ENCODE measurements at regions not wholly inside any gene's neighbourhood (a gene's known extent, or its start where the extent isn't known, plus 50 kb on each side); places are given as distances from the start of the nearest gene placed in this dataset.
A peak's percentile ranks its signal among the peaks of the same experiment; 100 is the strongest.

DNA sequence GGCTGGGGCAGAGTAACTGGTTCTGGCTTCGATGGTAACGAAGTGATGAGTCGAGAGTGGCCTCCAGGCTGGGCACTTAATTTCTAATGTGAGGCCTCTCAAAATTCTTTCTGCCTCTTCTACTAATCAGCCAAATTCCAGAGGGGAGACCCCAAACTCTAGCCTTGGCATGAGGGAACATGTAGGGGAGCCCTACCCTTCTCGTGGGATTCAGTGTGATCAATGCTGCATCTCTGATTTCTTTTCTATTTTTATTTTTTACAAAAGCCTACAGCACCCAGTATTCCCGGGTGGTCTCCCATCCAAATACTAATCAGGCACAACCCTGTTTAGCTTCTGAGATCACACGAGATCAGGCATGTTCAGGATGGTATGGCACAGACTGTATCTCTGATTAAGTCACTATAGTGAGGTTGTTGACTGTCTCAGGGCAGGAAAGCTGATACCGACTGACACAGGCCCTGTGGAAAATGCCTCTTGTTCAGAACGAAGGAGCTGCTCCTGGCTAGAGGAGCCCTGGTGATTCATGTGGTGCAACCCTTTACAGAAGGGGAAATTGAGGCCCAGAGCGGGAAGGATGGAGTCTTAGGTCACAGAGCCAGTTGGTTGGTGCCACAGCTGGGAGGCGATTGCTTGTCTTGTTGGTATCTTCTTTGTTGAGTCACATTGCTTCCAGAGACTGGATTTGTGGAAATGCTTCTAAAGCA, 126.3 kb upstream of the HS6ST1 start (continued):
- TF ChIP-seq GTF2E2 (tag; IDR thresholded peaks at IDR 0.05) = no peak

DNA sequence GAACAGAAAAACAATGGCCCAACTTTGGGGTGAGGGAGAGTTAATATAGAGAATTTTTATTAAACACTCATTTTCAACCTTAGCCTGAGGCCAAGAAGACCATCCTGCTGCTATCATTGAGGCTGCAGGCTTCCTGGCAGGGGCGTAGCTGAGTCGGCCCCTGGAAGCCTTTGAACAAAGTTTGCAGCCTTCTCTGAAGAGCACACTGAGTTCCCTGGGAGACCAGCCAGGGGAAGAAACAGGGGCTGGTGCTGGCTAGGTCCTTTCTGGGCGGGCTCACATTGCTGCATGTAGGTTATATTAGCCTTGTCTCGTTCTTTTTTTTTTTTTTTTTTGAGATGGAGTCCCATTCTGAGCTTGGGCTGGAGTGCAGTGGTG, 126.8 kb upstream of the HS6ST1 start:
- whole genome bisulfite sequencing (ENCODE audit: insufficient coverage, low coverage, missing lambda C conversion rate) = 28% methylated on average over 3 of the region's 4 CpGs
- Histone ChIP-seq H3K27me3 (ENCODE audit: control insufficient read depth in 2 of 2, insufficient read depth in 2 of 2, low read length in 2 of 2) (no peaks in the 10 kb centered on the region), H3K79me2 (ENCODE audit: control insufficient read depth, insufficient read depth, low read length) (no peaks in the 10 kb centered on the region), H3K27ac (ENCODE audit: extremely low read depth, low read depth, low read length) (no peak overlapping the region), H3K4me2 (ENCODE audit: insufficient read depth, low read length) (no peak overlapping the region), H3K9ac (ENCODE audit: insufficient read depth in 1 of 2, low read depth in 2 of 2, low read length in 2 of 2) (no peak overlapping the region), H2AFZ (ENCODE audit: low read depth, low read length) (no peak overlapping the region; the same call in 1 of the 2 replicates), H4K20me1 (replicated peaks; ENCODE audit: control insufficient read depth, insufficient read depth, low read length) (no peaks in the 10 kb centered on the region), H3K4me1 (replicated peaks in 1 of 2; ENCODE audit: control insufficient read depth in 2 of 2, insufficient read depth in 2 of 2, low read length in 2 of 2) (peaks cover 28 to 42% of the 10 kb centered on the region in 2 experiments), H3K4me3 (no peak overlapping the region), H3K36me3 (ENCODE audit: control insufficient read depth, insufficient read depth, low read length) (no peaks in the 10 kb centered on the region), H3K9me1 (ENCODE audit: control insufficient read depth, insufficient read depth, low read length) (peaks cover 4% of the 10 kb centered on the region), H3K9me3 (replicated peaks; ENCODE audit: control insufficient read depth, insufficient read depth, low read depth, low read length) (no peaks in the 10 kb centered on the region)
- TF ChIP-seq, protein P1, sequence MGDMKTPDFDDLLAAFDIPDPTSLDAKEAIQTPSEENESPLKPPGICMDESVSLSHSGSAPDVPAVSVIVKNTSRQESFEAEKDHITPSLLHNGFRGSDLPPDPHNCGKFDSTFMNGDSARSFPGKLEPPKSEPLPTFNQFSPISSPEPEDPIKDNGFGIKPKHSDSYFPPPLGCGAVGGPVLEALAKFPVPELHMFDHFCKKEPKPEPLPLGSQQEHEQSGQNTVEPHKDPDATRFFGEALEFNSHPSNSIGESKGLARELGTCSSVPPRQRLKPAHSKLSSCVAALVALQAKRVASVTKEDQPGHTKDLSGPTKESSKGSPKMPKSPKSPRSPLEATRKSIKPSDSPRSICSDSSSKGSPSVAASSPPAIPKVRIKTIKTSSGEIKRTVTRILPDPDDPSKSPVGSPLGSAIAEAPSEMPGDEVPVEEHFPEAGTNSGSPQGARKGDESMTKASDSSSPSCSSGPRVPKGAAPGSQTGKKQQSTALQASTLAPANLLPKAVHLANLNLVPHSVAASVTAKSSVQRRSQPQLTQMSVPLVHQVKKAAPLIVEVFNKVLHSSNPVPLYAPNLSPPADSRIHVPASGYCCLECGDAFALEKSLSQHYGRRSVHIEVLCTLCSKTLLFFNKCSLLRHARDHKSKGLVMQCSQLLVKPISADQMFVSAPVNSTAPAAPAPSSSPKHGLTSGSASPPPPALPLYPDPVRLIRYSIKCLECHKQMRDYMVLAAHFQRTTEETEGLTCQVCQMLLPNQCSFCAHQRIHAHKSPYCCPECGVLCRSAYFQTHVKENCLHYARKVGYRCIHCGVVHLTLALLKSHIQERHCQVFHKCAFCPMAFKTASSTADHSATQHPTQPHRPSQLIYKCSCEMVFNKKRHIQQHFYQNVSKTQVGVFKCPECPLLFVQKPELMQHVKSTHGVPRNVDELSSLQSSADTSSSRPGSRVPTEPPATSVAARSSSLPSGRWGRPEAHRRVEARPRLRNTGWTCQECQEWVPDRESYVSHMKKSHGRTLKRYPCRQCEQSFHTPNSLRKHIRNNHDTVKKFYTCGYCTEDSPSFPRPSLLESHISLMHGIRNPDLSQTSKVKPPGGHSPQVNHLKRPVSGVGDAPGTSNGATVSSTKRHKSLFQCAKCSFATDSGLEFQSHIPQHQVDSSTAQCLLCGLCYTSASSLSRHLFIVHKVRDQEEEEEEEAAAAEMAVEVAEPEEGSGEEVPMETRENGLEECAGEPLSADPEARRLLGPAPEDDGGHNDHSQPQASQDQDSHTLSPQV (IDR thresholded peaks at IDR 0.05) = no peak
- TF ChIP-seq, protein P2, sequence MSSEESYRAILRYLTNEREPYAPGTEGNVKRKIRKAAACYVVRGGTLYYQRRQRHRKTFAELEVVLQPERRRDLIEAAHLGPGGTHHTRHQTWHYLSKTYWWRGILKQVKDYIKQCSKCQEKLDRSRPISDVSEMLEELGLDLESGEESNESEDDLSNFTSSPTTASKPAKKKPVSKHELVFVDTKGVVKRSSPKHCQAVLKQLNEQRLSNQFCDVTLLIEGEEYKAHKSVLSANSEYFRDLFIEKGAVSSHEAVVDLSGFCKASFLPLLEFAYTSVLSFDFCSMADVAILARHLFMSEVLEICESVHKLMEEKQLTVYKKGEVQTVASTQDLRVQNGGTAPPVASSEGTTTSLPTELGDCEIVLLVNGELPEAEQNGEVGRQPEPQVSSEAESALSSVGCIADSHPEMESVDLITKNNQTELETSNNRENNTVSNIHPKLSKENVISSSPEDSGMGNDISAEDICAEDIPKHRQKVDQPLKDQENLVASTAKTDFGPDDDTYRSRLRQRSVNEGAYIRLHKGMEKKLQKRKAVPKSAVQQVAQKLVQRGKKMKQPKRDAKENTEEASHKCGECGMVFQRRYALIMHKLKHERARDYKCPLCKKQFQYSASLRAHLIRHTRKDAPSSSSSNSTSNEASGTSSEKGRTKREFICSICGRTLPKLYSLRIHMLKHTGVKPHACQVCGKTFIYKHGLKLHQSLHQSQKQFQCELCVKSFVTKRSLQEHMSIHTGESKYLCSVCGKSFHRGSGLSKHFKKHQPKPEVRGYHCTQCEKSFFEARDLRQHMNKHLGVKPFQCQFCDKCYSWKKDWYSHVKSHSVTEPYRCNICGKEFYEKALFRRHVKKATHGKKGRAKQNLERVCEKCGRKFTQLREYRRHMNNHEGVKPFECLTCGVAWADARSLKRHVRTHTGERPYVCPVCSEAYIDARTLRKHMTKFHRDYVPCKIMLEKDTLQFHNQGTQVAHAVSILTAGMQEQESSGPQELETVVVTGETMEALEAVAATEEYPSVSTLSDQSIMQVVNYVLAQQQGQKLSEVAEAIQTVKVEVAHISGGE (CRISPR knock-in tag; IDR thresholded peaks at IDR 0.05) = 0 out of 6 replicates have a peak, but pooled peaks of 1 of the 3 experiments have one; percentile 11
- DNase-seq (ENCODE audit: extremely low read depth in 1 of 4, low spot score in 3 of 4) (no peak), ATAC-seq (no peak), FAIRE-seq (no peak)
- BruUV-seq (replicated peaks) = no TSS peak
- intact Hi-C loops (cut with micrococcal nuclease) = no loop called here
- POLR2A ChIA-PET = interaction anchor here (1.3 kb wide), 1 partner anchor 10 kb away, joined by 3 read pairs; no protein-coding TSS in a partner anchor
- in situ Hi-C loops (cut with MboI) = no loop called here
- CTCF ChIA-PET (ENCODE audit: low intra/inter-chr PET ratio) = no interaction called here
